CD4-positive, alpha-beta T cell treated with Interleukin-6 for 4 hours (primary cell): ENCODE measurements at regions not wholly inside any gene's neighbourhood (a gene's known extent, or its start where the extent isn't known, plus 50 kb on each side); places are given as distances from the start of the nearest gene placed in this dataset.

Source experiments
- DNase-seq: peaks from one replicate; pipeline ENCODE4 v3.0.0-alpha.2; 2020; ENCODE audit warnings: mixed read lengths

GRCh38 chr3:35529337-35529736 lies 110.0 kb upstream of the ARPP21 start:
- no peak for DNase-seq

GRCh38 chr3:35537265-35537664 lies 102.1 kb upstream of the ARPP21 start:
- no peak for DNase-seq

- DNase-seq = no peak
Measured at GRCh38 chr3:35544976-35545375, 94.3 kb upstream of the ARPP21 start.

GRCh38 chr3:35549690-35550089 lies 89.6 kb upstream of the ARPP21 start:
- no peak for DNase-seq

- DNase-seq = no peak
Measured at GRCh38 chr3:35562141-35562540, 77.2 kb upstream of the ARPP21 start.

- no peak for DNase-seq
Measured at GRCh38 chr3:35565048-35565447, 74.3 kb upstream of the ARPP21 start.
